ENCODE measurements at regions not wholly inside any gene's neighbourhood (a gene's known extent, or its start where the extent isn't known, plus 50 kb on each side); places are given as distances from the start of the nearest gene placed in this dataset.

- Histone ChIP-seq H3K27me3 (ENCODE audit: control insufficient read depth in 4 of 4, insufficient read depth in 4 of 4, low read length in 3 of 4) (peaks cover 0 to 4% (median 0%) of the 10 kb centered on the region in 4 donors), H3K9me3 (ENCODE audit: control insufficient read depth in 4 of 4, low read length in 3 of 4) (no peaks in the 10 kb centered on the region), H3K36me3 (ENCODE audit: control insufficient read depth in 4 of 4, insufficient read depth in 3 of 4, low read depth in 1 of 4, low read length in 3 of 4) (no peaks in the 10 kb centered on the region), H3K27ac (ENCODE audit: low read depth in 1 of 2, low read length in 2 of 2) (no peak overlapping the region), H3K4me1 (ENCODE audit: control insufficient read depth in 4 of 4, insufficient read depth in 4 of 4, low read length in 3 of 4) (no peaks in the 10 kb centered on the region), H3K9ac (ENCODE audit: low read depth in 1 of 2, low read length in 2 of 2) (no peak overlapping the region), H3K4me3 (ENCODE audit: low read depth in 1 of 3, low read length in 3 of 3) (no peak overlapping the region)
- no peak for DNase-seq (ENCODE audit: low spot score)
- WGBS = 88% methylated on average over 9 of the region's 9 CpGs
- no peak for TF ChIP-seq FOXA2 (IDR thresholded peaks at IDR 0.05)
- TF ChIP-seq SP1 (IDR thresholded peaks at IDR 0.05) = no peak
- TF ChIP-seq JUND (IDR thresholded peaks at IDR 0.05) = no peak
- TF ChIP-seq MAX (IDR thresholded peaks at IDR 0.05) = no peak
- no peak for TF ChIP-seq REST (IDR thresholded peaks at IDR 0.05)
- TF ChIP-seq, protein P1, sequence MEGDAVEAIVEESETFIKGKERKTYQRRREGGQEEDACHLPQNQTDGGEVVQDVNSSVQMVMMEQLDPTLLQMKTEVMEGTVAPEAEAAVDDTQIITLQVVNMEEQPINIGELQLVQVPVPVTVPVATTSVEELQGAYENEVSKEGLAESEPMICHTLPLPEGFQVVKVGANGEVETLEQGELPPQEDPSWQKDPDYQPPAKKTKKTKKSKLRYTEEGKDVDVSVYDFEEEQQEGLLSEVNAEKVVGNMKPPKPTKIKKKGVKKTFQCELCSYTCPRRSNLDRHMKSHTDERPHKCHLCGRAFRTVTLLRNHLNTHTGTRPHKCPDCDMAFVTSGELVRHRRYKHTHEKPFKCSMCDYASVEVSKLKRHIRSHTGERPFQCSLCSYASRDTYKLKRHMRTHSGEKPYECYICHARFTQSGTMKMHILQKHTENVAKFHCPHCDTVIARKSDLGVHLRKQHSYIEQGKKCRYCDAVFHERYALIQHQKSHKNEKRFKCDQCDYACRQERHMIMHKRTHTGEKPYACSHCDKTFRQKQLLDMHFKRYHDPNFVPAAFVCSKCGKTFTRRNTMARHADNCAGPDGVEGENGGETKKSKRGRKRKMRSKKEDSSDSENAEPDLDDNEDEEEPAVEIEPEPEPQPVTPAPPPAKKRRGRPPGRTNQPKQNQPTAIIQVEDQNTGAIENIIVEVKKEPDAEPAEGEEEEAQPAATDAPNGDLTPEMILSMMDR (IDR thresholded peaks at IDR 0.05; ENCODE audit: low read depth, low read length, missing input control) = no peak
- TF ChIP-seq YY1 (IDR thresholded peaks at IDR 0.05) = no peak
- TF ChIP-seq ZBTB33 (IDR thresholded peaks at IDR 0.05) = no peak
- no peak for TF ChIP-seq GABPA (IDR thresholded peaks at IDR 0.05 in 1 of 2, conservative IDR thresholded peaks at IDR 0.05 in 1 of 2)
- no peak for TF ChIP-seq HNF4A (conservative IDR thresholded peaks at IDR 0.05)
- no peak for TF ChIP-seq EGR1 (IDR thresholded peaks at IDR 0.05; ENCODE audit: low read depth in 2 of 2)
- no peak for TF ChIP-seq HNF4G (IDR thresholded peaks at IDR 0.05)
- no peak for TF ChIP-seq RXRA (IDR thresholded peaks at IDR 0.05)
- no peak for TF ChIP-seq NR2F2 (IDR thresholded peaks at IDR 0.05)
- no peak for TF ChIP-seq FOXA1 (IDR thresholded peaks at IDR 0.05)
These were observed 300.7 kb upstream of the RAB6C start for GRCh38 chr2:129678751-129679150.

GRCh38 chr2:129681788-129682187, 297.7 kb upstream of the RAB6C start:
- H3K27me3 ChIP-seq (ENCODE audit: control insufficient read depth in 4 of 4, insufficient read depth in 4 of 4, low read length in 3 of 4) = peaks cover 0 to 4% (median 0%) of the 10 kb centered on the region in 4 donors
- TF ChIP-seq HNF4G (IDR thresholded peaks at IDR 0.05) (no peak), EGR1 (IDR thresholded peaks at IDR 0.05; ENCODE audit: low read depth in 2 of 2) (no peak), SP1 (IDR thresholded peaks at IDR 0.05) (no peak), FOXA1 (IDR thresholded peaks at IDR 0.05) (no peak), ATF3 (IDR thresholded peaks at IDR 0.05) (no peak), TAF1 (conservative IDR thresholded peaks at IDR 0.05) (no peak), MAX (IDR thresholded peaks at IDR 0.05) (no peak), ZBTB33 (IDR thresholded peaks at IDR 0.05) (no peak), NR2F2 (IDR thresholded peaks at IDR 0.05) (no peak), YY1 (IDR thresholded peaks at IDR 0.05) (no peak), RXRA (IDR thresholded peaks at IDR 0.05) (no peak), JUND (IDR thresholded peaks at IDR 0.05) (no peak), FOXA2 (IDR thresholded peaks at IDR 0.05) (no peak), RAD21 (IDR thresholded peaks at IDR 0.05) (no peak), GABPA (IDR thresholded peaks at IDR 0.05 in 1 of 2, conservative IDR thresholded peaks at IDR 0.05 in 1 of 2) (no peak)
- no peak for DNase-seq (ENCODE audit: low spot score)
- no peak overlapping the region for H3K9ac ChIP-seq (ENCODE audit: low read depth in 1 of 2, low read length in 2 of 2)
- 72% methylated on average over 1 of the region's 1 CpG for WGBS
- H3K4me3 ChIP-seq (ENCODE audit: low read depth in 1 of 3, low read length in 3 of 3) = no peak overlapping the region
- H3K9me3 ChIP-seq (ENCODE audit: control insufficient read depth in 4 of 4, low read length in 3 of 4) = no peaks in the 10 kb centered on the region
- no peaks in the 10 kb centered on the region for H3K36me3 ChIP-seq (ENCODE audit: control insufficient read depth in 4 of 4, insufficient read depth in 3 of 4, low read depth in 1 of 4, low read length in 3 of 4)
- H3K27ac ChIP-seq (ENCODE audit: low read depth in 1 of 2, low read length in 2 of 2) = no peak overlapping the region
- no peaks in the 10 kb centered on the region for H3K4me1 ChIP-seq (ENCODE audit: control insufficient read depth in 4 of 4, insufficient read depth in 4 of 4, low read length in 3 of 4)

Data from liver (tissue), 8 donors.